PC-9 (cell line): ENCODE measurements at regions not wholly inside any gene's neighbourhood (a gene's known extent, or its start where the extent isn't known, plus 50 kb on each side); places are given as distances from the start of the nearest gene placed in this dataset.

Source experiments
- BruUV-seq: library from RNA; stranded (reverse); fragments of 400-500 nt; replicated peaks from 2 replicates; lab custom pipeline; 2021; lab: Mats Ljungman, UMichigan
- CTCF ChIA-PET: fragments of 300-600 bp; sonication (Branson Sonifier 250); formaldehyde crosslinking; loops from one replicate; lab custom pipeline; 2022; ENCODE audit warnings: antibody characterized with exemption; lab: Charles Lee
- POLR2A ChIA-PET: fragments of 300-600 bp; sonication (Branson Sonifier 250); formaldehyde crosslinking; loops from one replicate; lab custom pipeline; 2022; ENCODE audit warnings: antibody characterized with exemption; ENCODE audit not compliant: unreplicated experiment; lab: Charles Lee
- DNase-seq, 2 experiments: peaks; one replicate each; pipeline versions ENCODE4 v3.0.0 to v3.0.0-alpha.2; 2015 to 2022; ENCODE audit warnings: mixed read lengths in 1 of 2
- H2AFZ ChIP-seq: fragments of 200-600 bp; sonication (generic); 2 replicates; pipeline ENCODE4 v1.8.1; 2017; ENCODE audit warnings: antibody characterized with exemption
- H3F3A ChIP-seq: fragments of 200-600 bp; sonication (generic); 2 replicates; pipeline ENCODE4 v1.8.1; 2017; ENCODE audit warnings: antibody characterized with exemption, mild to moderate bottlenecking, low read depth; ENCODE audit not compliant: insufficient read depth
- H3K27ac ChIP-seq: fragments of 200-600 bp; sonication (generic); 2 replicates; pipeline ENCODE4 v1.6.1; 2016; ENCODE audit warnings: mixed run types
- H3K27me3 ChIP-seq: fragments of 200-600 bp; sonication (generic); 2 replicates; pipeline ENCODE4 v1.6.1; 2016; ENCODE audit warnings: low read depth, mixed run types; ENCODE audit not compliant: insufficient read depth
- H3K36me3 ChIP-seq: fragments of 200-600 bp; sonication (generic); 2 replicates; pipeline ENCODE4 v1.6.1; 2016; ENCODE audit warnings: low read depth, mixed run types
- H3K4me1 ChIP-seq: fragments of 200-600 bp; sonication (generic); replicated peaks from 2 replicates; pipeline ENCODE4 v1.6.1; 2016; ENCODE audit warnings: mixed run types; ENCODE audit not compliant: insufficient read depth
- H3K4me2 ChIP-seq: fragments of 200-600 bp; sonication (generic); 2 replicates; pipeline ENCODE4 v1.6.1; 2017; ENCODE audit warnings: mixed run types
- H3K4me3 ChIP-seq: fragments of 200-600 bp; sonication (generic); 2 replicates; pipeline ENCODE4 v1.6.1; 2016; ENCODE audit warnings: mixed run types
- H3K79me2 ChIP-seq: fragments of 200-600 bp; sonication (generic); 2 replicates; pipeline ENCODE4 v1.6.1; 2017; ENCODE audit warnings: low read depth, mixed run types
- H3K9me2 ChIP-seq: fragments of 200-600 bp; sonication (generic); 2 replicates; pipeline ENCODE4 v1.8.1; 2017; ENCODE audit warnings: mild to moderate bottlenecking; ENCODE audit not compliant: insufficient read depth
- H3K9me3 ChIP-seq: fragments of 200-600 bp; sonication (generic); 2 replicates; pipeline ENCODE4 v1.8.1; 2016; ENCODE audit warnings: low read depth; ENCODE audit not compliant: insufficient read depth
- H4K20me1 ChIP-seq: fragments of 200-600 bp; sonication (generic); 2 replicates; pipeline ENCODE4 v1.8.1; 2017; ENCODE audit not compliant: insufficient read depth
- CTCF ChIP-seq: fragments of 200-600 bp; sonication (generic); conservative IDR thresholded peaks from 2 replicates; pipeline ENCODE4 v1.6.1; 2017; ENCODE audit warnings: mixed run types, antibody characterized with exemption, mild to moderate bottlenecking, moderate library complexity
- EZH2 ChIP-seq: fragments of 200-600 bp; sonication (generic); IDR thresholded peaks from 2 replicates; pipeline ENCODE4 v1.8.0; 2017; ENCODE audit warnings: antibody characterized with exemption, low read depth
- intact Hi-C: fragments of 100-400 bp; cut with micrococcal nuclease; formaldehyde crosslinking; loops from one replicate; pipeline ENCODE4 v1.10.0; 2022; ENCODE audit not compliant: unreplicated experiment

GRCh38 chr4:175407926-175408325, 404.1 kb downstream of the GPM6A start:
- no peak for TF ChIP-seq EZH2
- no peak for TF ChIP-seq CTCF
- no peaks in the 10 kb centered on the region for H3K9me3 ChIP-seq
- H2AFZ ChIP-seq: no peak overlapping the region
- no peaks in the 10 kb centered on the region for H3K9me2 ChIP-seq
- no peaks in the 10 kb centered on the region for H4K20me1 ChIP-seq
- intact Hi-C loops: no loop called here
- POLR2A ChIA-PET: no interaction called here
- H3K79me2 ChIP-seq: no peaks in the 10 kb centered on the region
- H3K27ac ChIP-seq: no peak overlapping the region
- H3K27me3 ChIP-seq: no peaks in the 10 kb centered on the region
- CTCF ChIA-PET: no interaction called here
- H3F3A ChIP-seq: no peaks in the 10 kb centered on the region
- no peak overlapping the region for H3K4me3 ChIP-seq
- BruUV-seq: no TSS peak
- no peaks in the 10 kb centered on the region for H3K4me1 ChIP-seq
- DNase-seq: no peak
- no peaks in the 10 kb centered on the region for H3K36me3 ChIP-seq
- H3K4me2 ChIP-seq: no peak overlapping the region

DNA sequence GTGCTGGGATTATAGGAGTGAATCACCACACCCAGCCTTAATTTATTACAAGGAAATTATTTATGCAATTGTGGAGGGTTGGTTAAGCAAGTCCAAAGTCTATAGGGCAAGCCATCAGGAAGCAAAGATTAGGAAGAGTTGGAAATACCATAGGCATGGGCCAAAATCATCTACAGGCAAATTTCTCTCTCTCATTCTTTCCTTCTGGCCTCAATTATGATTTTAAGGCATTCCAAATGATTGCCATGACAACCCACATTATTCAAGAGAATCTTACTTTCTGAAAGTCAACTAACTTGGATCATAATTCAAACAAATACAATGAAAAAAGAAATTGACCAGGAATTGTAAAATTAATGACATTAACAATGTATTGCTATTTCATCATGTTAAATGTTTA, 400.8 kb downstream of the GPM6A start:
- TF ChIP-seq EZH2 (no peak), CTCF (no peak)
- intact Hi-C loops: no loop called here

GRCh38 chr4:175412161-175412560, 399.9 kb downstream of the GPM6A start:
- ChIA-PET POLR2A (no interaction called here), CTCF (no interaction called here)
- Histone ChIP-seq H3K79me2 (no peaks in the 10 kb centered on the region), H3K4me1 (no peaks in the 10 kb centered on the region), H3K27me3 (no peaks in the 10 kb centered on the region), H2AFZ (no peak overlapping the region), H3K9me2 (no peaks in the 10 kb centered on the region), H3F3A (no peaks in the 10 kb centered on the region), H3K27ac (no peak overlapping the region), H4K20me1 (no peaks in the 10 kb centered on the region), H3K4me3 (no peak overlapping the region), H3K9me3 (no peaks in the 10 kb centered on the region), H3K4me2 (no peak overlapping the region), H3K36me3 (no peaks in the 10 kb centered on the region)
- DNase-seq: no peak
- intact Hi-C loops: no loop called here
- TF ChIP-seq EZH2 (no peak), CTCF (no peak)
- no TSS peak for BruUV-seq

More for the DNA sequence above, 400.8 kb downstream of the GPM6A start:
- Histone ChIP-seq H3K4me1 (no peaks in the 10 kb centered on the region), H3K27me3 (no peaks in the 10 kb centered on the region), H3K4me3 (no peak overlapping the region), H3K9me2 (no peaks in the 10 kb centered on the region), H3K36me3 (no peaks in the 10 kb centered on the region), H3K27ac (no peak overlapping the region), H3K4me2 (no peak overlapping the region), H2AFZ (no peak overlapping the region), H3F3A (no peaks in the 10 kb centered on the region), H4K20me1 (no peaks in the 10 kb centered on the region), H3K9me3 (no peaks in the 10 kb centered on the region), H3K79me2 (no peaks in the 10 kb centered on the region)
- ChIA-PET CTCF (no interaction called here), POLR2A (no interaction called here)
- DNase-seq: no peak
- no TSS peak for BruUV-seq
